ENCODE measurements at regions not wholly inside any gene's neighbourhood (a gene's known extent, or its start where the extent isn't known, plus 50 kb on each side); places are given as distances from the start of the nearest gene placed in this dataset.

DNA sequence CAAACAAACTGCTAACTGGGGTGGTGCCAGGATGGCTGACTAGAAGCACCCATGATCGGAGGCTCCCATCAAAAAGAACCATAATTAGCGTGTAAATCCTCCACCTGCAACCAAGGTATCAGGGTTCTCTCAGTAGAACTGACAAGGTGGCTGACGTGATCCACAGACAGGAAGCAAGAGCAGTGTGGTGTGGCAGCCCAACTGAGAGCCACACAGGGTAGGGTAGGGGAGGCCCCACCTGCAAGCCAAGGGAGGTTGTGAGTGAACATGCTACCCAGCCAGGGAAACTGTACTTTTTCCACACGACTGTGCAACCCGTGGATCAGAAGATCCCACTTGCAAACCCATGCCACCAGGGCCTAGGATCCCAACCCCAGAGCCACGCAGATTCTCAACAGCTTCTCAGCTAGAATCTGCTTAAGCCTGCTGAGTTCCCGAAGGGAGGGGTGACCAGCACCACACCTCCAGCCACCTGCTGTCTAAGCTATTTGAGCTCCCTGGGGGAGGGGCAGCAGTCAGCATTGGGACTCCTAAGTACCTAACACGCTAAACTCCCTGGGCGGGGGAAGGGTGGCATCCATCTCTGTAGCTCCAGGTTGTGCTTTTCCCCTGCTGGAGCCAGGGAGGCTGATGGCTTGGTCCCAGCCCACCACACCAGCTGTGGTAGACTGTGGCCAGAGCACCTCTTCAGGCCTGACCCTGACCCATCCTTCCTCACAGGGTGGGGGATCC lies 425.1 kb downstream of the GPM6A start:
- no peak for TF ChIP-seq EZH2phosphoT487 (IDR thresholded peaks at IDR 0.05; ENCODE audit: borderline replicate concordance)
- TF ChIP-seq, protein P1, sequence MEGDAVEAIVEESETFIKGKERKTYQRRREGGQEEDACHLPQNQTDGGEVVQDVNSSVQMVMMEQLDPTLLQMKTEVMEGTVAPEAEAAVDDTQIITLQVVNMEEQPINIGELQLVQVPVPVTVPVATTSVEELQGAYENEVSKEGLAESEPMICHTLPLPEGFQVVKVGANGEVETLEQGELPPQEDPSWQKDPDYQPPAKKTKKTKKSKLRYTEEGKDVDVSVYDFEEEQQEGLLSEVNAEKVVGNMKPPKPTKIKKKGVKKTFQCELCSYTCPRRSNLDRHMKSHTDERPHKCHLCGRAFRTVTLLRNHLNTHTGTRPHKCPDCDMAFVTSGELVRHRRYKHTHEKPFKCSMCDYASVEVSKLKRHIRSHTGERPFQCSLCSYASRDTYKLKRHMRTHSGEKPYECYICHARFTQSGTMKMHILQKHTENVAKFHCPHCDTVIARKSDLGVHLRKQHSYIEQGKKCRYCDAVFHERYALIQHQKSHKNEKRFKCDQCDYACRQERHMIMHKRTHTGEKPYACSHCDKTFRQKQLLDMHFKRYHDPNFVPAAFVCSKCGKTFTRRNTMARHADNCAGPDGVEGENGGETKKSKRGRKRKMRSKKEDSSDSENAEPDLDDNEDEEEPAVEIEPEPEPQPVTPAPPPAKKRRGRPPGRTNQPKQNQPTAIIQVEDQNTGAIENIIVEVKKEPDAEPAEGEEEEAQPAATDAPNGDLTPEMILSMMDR (conservative IDR thresholded peaks at IDR 0.05; ENCODE audit: low read length) = no peak

DNA sequence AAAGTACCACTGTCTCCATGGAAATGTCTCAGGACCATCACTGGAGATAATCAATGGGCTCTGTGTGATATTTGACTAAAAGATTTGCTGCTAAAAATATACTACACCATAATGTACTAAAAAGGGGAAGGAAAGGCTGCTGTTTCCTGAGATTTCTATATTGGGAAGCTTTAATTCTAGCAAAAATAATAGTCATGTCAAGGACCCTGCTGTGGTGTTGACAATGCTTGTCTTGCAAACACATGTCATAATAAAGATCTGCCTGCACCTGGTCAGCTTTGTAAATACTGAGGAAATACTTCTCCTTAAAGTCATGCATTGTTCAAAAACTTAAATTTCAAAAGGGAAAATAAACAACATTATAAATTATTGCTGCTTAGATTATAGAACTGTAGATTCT lies 417.9 kb downstream of the GPM6A start:
- TF ChIP-seq, protein P1 (conservative IDR thresholded peaks at IDR 0.05; ENCODE audit: low read length) = no peak
- no peak for TF ChIP-seq EZH2phosphoT487 (IDR thresholded peaks at IDR 0.05; ENCODE audit: borderline replicate concordance)
- H3K79me2 ChIP-seq (ENCODE audit: insufficient read depth, low read length) = no peaks in the 10 kb centered on the region

More for the DNA sequence above, 425.1 kb downstream of the GPM6A start:
- Histone ChIP-seq H3K79me2 (ENCODE audit: insufficient read depth, low read length) (no peaks in the 10 kb centered on the region), H2AFZ (ENCODE audit: low read length) (no peak overlapping the region), H3K4me3 (ENCODE audit: low read length, poor library complexity, severe bottlenecking) (no peak overlapping the region), H3K4me1 (ENCODE audit: insufficient read depth, low read length, poor library complexity, severe bottlenecking) (no peaks in the 10 kb centered on the region), H3K4me2 (ENCODE audit: low read depth, low read length, poor library complexity, severe bottlenecking) (no peak overlapping the region), H3K27me3 (ENCODE audit: insufficient read depth, low read length, poor library complexity, severe bottlenecking) (no peaks in the 10 kb centered on the region), H3K9me3 (ENCODE audit: insufficient read depth, low read depth, low read length) (no peaks in the 10 kb centered on the region), H3K36me3 (ENCODE audit: insufficient read depth, low read length) (no peaks in the 10 kb centered on the region), H3K9me2 (replicated peaks; ENCODE audit: low read depth, low read length) (no peaks in the 10 kb centered on the region), H4K20me1 (ENCODE audit: insufficient read depth, low read length, poor library complexity, severe bottlenecking) (no peaks in the 10 kb centered on the region), H3K9ac (ENCODE audit: low read depth, low read length, poor library complexity, severe bottlenecking) (no peak overlapping the region), H3F3A (ENCODE audit: low read depth) (no peaks in the 10 kb centered on the region)

DNA sequence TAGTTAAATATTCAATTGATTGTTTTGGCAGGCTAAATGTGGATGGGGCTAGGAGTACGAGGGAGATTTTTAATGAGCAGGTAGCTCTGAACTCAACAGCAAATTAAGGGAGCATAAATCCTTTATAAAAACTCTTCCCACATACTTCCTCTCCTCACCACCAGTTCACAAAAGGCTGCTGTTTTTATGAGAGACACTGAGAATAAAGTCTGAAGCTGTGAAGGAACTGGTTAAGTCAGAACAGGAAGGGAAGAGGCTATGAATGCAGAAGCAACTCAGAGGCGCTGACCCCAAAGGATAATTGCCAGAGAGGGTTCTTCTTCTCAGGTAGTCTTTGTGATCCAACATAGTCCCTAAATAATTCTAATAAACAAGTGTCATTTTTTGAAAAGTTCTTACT lies 406.1 kb downstream of the GPM6A start:
- Histone ChIP-seq H3K9ac (ENCODE audit: low read depth, low read length, poor library complexity, severe bottlenecking) (no peak overlapping the region), H3K4me1 (ENCODE audit: insufficient read depth, low read length, poor library complexity, severe bottlenecking) (no peaks in the 10 kb centered on the region), H3K27me3 (ENCODE audit: insufficient read depth, low read length, poor library complexity, severe bottlenecking) (no peaks in the 10 kb centered on the region), H3K9me2 (replicated peaks; ENCODE audit: low read depth, low read length) (no peaks in the 10 kb centered on the region), H4K20me1 (ENCODE audit: insufficient read depth, low read length, poor library complexity, severe bottlenecking) (no peaks in the 10 kb centered on the region), H3K36me3 (ENCODE audit: insufficient read depth, low read length) (no peaks in the 10 kb centered on the region), H3K4me2 (ENCODE audit: low read depth, low read length, poor library complexity, severe bottlenecking) (no peak overlapping the region), H2AFZ (ENCODE audit: low read length) (no peak overlapping the region), H3K9me3 (ENCODE audit: insufficient read depth, low read depth, low read length) (no peaks in the 10 kb centered on the region), H3F3A (ENCODE audit: low read depth) (no peaks in the 10 kb centered on the region), H3K4me3 (ENCODE audit: low read length, poor library complexity, severe bottlenecking) (no peak overlapping the region), H3K79me2 (ENCODE audit: insufficient read depth, low read length) (no peaks in the 10 kb centered on the region)
- TF ChIP-seq EZH2phosphoT487 (IDR thresholded peaks at IDR 0.05; ENCODE audit: borderline replicate concordance) = no peak
- TF ChIP-seq, protein P1 (conservative IDR thresholded peaks at IDR 0.05; ENCODE audit: low read length) = no peak

More for the DNA sequence above, 417.9 kb downstream of the GPM6A start:
- no peak overlapping the region for H3K9ac ChIP-seq (ENCODE audit: low read depth, low read length, poor library complexity, severe bottlenecking)
- H3K27me3 ChIP-seq (ENCODE audit: insufficient read depth, low read length, poor library complexity, severe bottlenecking) = no peaks in the 10 kb centered on the region
- H3F3A ChIP-seq (ENCODE audit: low read depth) = no peaks in the 10 kb centered on the region
- no peaks in the 10 kb centered on the region for H3K4me1 ChIP-seq (ENCODE audit: insufficient read depth, low read length, poor library complexity, severe bottlenecking)
- H4K20me1 ChIP-seq (ENCODE audit: insufficient read depth, low read length, poor library complexity, severe bottlenecking) = no peaks in the 10 kb centered on the region
- H3K36me3 ChIP-seq (ENCODE audit: insufficient read depth, low read length) = no peaks in the 10 kb centered on the region
- no peaks in the 10 kb centered on the region for H3K9me2 ChIP-seq (replicated peaks; ENCODE audit: low read depth, low read length)
- H3K9me3 ChIP-seq (ENCODE audit: insufficient read depth, low read depth, low read length) = no peaks in the 10 kb centered on the region; the same call in 1 of the 2 replicates
- no peak overlapping the region for H3K4me3 ChIP-seq (ENCODE audit: low read length, poor library complexity, severe bottlenecking)
- no peak overlapping the region for H2AFZ ChIP-seq (ENCODE audit: low read length)
- H3K4me2 ChIP-seq (ENCODE audit: low read depth, low read length, poor library complexity, severe bottlenecking) = no peak overlapping the region
